OCI-LY3 (cell line): ENCODE measurements at regions not wholly inside any gene's neighbourhood (a gene's known extent, or its start where the extent isn't known, plus 50 kb on each side); places are given as distances from the start of the nearest gene placed in this dataset.

Source experiments
- H2AFZ ChIP-seq: fragments of 200-600, 300-600 bp; shearing (Covaris generic); 2 replicates; pipeline ENCODE4 v1.6.0; 2014; ENCODE audit warnings: antibody characterized with exemption, low read depth, low read length
- H3K27ac ChIP-seq: fragments of 200-600, 300-600 bp; sonication (generic); 2 replicates; pipeline ENCODE4 v1.5.1; 2014; ENCODE audit warnings: mild to moderate bottlenecking, low read length, moderate library complexity, mixed read lengths
- H3K27me3 ChIP-seq: fragments of 200-600, 300-600 bp; sonication (generic); 2 replicates; pipeline ENCODE4 v1.6.1; 2014; ENCODE audit warnings: low read depth, low read length, mixed read lengths
- H3K36me3 ChIP-seq: fragments of 200-600, 300-600 bp; sonication (generic); replicated peaks from 2 replicates; pipeline ENCODE3; 2014; ENCODE audit warnings: low read depth, low read length, mixed read lengths
- H3K4me1 ChIP-seq: fragments of 300-600, 200-600 bp; sonication (generic); 2 replicates; pipeline ENCODE4 v1.6.1; 2014; ENCODE audit warnings: low read length, mixed read lengths
- H3K4me2 ChIP-seq: fragments of 200-600, 300-600 bp; sonication (generic); 2 replicates; pipeline ENCODE4 v1.6.1; 2014; ENCODE audit warnings: low read length, mixed read lengths
- H3K4me3 ChIP-seq: fragments of 300-600, 200-600 bp; sonication (generic); 2 replicates; pipeline ENCODE4 v1.5.1; 2014; ENCODE audit warnings: antibody characterized with exemption, mild to moderate bottlenecking, low read length, moderate library complexity
- H3K79me2 ChIP-seq: fragments of 300-600, 200-600 bp; shearing (Covaris generic); 2 replicates; pipeline ENCODE4 v1.6.1; 2014; ENCODE audit warnings: mild to moderate bottlenecking, low read length, mixed read lengths
- H3K9ac ChIP-seq: fragments of 300-600, 200-600 bp; shearing (Covaris generic); 2 replicates; pipeline ENCODE4 v1.6.0; 2014; ENCODE audit warnings: mild to moderate bottlenecking, low read length, moderate library complexity
- H3K9me3 ChIP-seq: fragments of 200-600, 300-600 bp; shearing (Covaris generic); 2 replicates; pipeline ENCODE4 v1.6.1; 2014; ENCODE audit warnings: low read length, mixed read lengths; ENCODE audit not compliant: insufficient read depth
- H4K20me1 ChIP-seq: fragments of 200-600, 300-600 bp; sonication (generic); 2 replicates; pipeline ENCODE4 v1.6.1; 2016; ENCODE audit warnings: low read length, mixed read lengths; ENCODE audit not compliant: insufficient read depth
- CTCF ChIP-seq: fragments of 200-600, 300-600 bp; sonication (generic); IDR thresholded peaks from 2 replicates; pipeline ENCODE4 v1.5.1; 2014; ENCODE audit warnings: antibody characterized with exemption, low read length, low read depth
- EZH2phosphoT487 ChIP-seq: fragments of 200-600 bp; shearing (Covaris generic); IDR thresholded peaks from 2 replicates; pipeline ENCODE4 v1.6.1; 2018; ENCODE audit warnings: antibody characterized with exemption, mixed run types, low read depth

- Histone ChIP-seq H3K27me3 (no peaks in the 10 kb centered on the region), H3K79me2 (no peaks in the 10 kb centered on the region), H3K4me3 (no peak overlapping the region), H4K20me1 (no peaks in the 10 kb centered on the region), H3K27ac (no peak overlapping the region), H3K4me1 (no peaks in the 10 kb centered on the region), H3K4me2 (no peak overlapping the region), H3K36me3 (no peaks in the 10 kb centered on the region), H2AFZ (0 out of 2 replicates have a peak overlapping the region, but pooled peaks have one; percentile 13), H3K9me3 (no peaks in the 10 kb centered on the region), H3K9ac (no peak overlapping the region)
- TF ChIP-seq EZH2phosphoT487 = no peak
- no peak for TF ChIP-seq CTCF
Observed at GRCh38 chr18:66742832-66743231, 138.9 kb upstream of the CDH19 start.

GRCh38 chr18:66735933-66736332, 132.0 kb upstream of the CDH19 start:
- Histone ChIP-seq H3K9ac (no peak overlapping the region), H3K36me3 (no peaks in the 10 kb centered on the region), H3K4me2 (peak overlapping the region; percentile 18; the same call in 1 of the 2 replicates), H3K4me1 (peaks cover 7% of the 10 kb centered on the region; the same call in 1 of the 2 replicates), H4K20me1 (no peaks in the 10 kb centered on the region), H3K27me3 (no peaks in the 10 kb centered on the region), H2AFZ (no peak overlapping the region), H3K9me3 (no peaks in the 10 kb centered on the region), H3K27ac (no peak overlapping the region), H3K4me3 (no peak overlapping the region), H3K79me2 (no peaks in the 10 kb centered on the region)
- TF ChIP-seq EZH2phosphoT487 (no peak), CTCF (no peak)

DNA sequence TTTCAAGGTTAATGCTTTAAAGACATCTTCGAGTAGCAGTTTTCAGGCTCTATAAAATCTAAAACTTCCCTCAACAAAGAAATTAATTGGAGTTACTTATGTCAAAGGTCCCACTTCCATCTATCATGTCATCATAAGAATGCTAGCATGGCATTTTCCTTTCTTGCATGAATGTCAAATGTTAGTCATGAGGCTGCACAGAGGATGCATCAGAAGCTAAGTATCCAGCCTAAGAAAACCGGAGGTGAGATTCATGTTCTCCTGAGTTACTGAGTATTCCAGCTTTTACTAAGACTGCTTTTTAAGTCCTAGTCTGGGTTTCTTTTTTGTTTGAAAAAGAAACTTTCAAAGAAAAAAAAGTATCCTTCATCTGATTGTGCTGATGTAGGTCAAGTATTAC, 130.6 kb upstream of the CDH19 start:
- Histone ChIP-seq H3K4me2 (no peak overlapping the region), H3K27me3 (no peaks in the 10 kb centered on the region), H3K4me3 (no peak overlapping the region), H3K4me1 (peaks cover 7% of the 10 kb centered on the region; the same call in 1 of the 2 replicates), H3K9me3 (no peaks in the 10 kb centered on the region), H3K9ac (no peak overlapping the region), H4K20me1 (no peaks in the 10 kb centered on the region), H3K79me2 (no peaks in the 10 kb centered on the region), H2AFZ (no peak overlapping the region), H3K36me3 (no peaks in the 10 kb centered on the region), H3K27ac (no peak overlapping the region)
- no peak for TF ChIP-seq CTCF
- TF ChIP-seq EZH2phosphoT487 = no peak

- H3K36me3 ChIP-seq = no peaks in the 10 kb centered on the region
- no peak overlapping the region for H3K4me3 ChIP-seq
- H3K27ac ChIP-seq = no peak overlapping the region
- H3K4me2 ChIP-seq = no peak overlapping the region
- H3K27me3 ChIP-seq = no peaks in the 10 kb centered on the region
- no peaks in the 10 kb centered on the region for H4K20me1 ChIP-seq
- no peaks in the 10 kb centered on the region for H3K9me3 ChIP-seq
- peaks cover 7% of the 10 kb centered on the region; the same call in 1 of the 2 replicates for H3K4me1 ChIP-seq
- TF ChIP-seq EZH2phosphoT487 (no peak), CTCF (no peak)
- no peaks in the 10 kb centered on the region for H3K79me2 ChIP-seq
- no peak overlapping the region for H2AFZ ChIP-seq
- no peak overlapping the region for H3K9ac ChIP-seq
Observed at GRCh38 chr18:66731890-66732289, 128.0 kb upstream of the CDH19 start.
